HG02623 (cell line): ENCODE measurements at regions not wholly inside any gene's neighbourhood (a gene's known extent, or its start where the extent isn't known, plus 50 kb on each side); places are given as distances from the start of the nearest gene placed in this dataset.

Experiments used
- ATAC-seq: cut with Tn5 transposase; IDR thresholded peaks from one replicate; pipeline ENCODE4 v1.9.1; 2021; ENCODE audit warnings: moderate library complexity; ENCODE audit not compliant: unreplicated experiment

DNA sequence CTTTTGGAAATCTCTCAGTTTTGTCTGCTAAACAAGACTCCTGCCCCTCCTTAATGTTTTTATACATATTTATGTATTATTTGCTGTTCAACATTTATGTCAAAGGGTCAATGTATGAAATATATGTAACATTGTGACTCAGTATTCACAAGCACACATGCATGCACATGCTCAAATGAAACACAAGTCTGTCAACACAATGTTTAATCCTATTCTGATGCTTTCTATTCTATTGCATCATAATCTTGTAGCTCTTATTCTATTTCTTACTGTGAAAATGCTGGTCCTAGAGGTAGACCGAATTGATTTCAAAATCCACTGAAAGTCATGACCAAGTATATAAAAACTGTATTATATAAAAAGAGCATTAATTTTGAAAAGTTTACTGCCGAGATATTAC is 1463.3 kb downstream of the C4orf33 start:
- ATAC-seq, result no peak

- no peak for ATAC-seq
These were observed 1467.4 kb downstream of the C4orf33 start for GRCh38 chr4:130563185-130563888.

GRCh38 chr4:130563889-130564418 is 1468.0 kb downstream of the C4orf33 start:
- ATAC-seq, result no peak

GRCh38 chr4:130568746-130569145 is 1472.8 kb downstream of the C4orf33 start:
- ATAC-seq, result no peak

- ATAC-seq, result no peak
These were observed 1477.8 kb downstream of the C4orf33 start for GRCh38 chr4:130573742-130574141.

- no peak for ATAC-seq
These were observed 1478.3 kb downstream of the C4orf33 start for GRCh38 chr4:130574215-130574614.

GRCh38 chr4:130576218-130576617 is 1480.3 kb downstream of the C4orf33 start:
- ATAC-seq, result no peak

- ATAC-seq, result no peak
These were observed 1495.1 kb downstream of the C4orf33 start for GRCh38 chr4:130591091-130591490.

- ATAC-seq, result no peak
These were observed 1504.8 kb downstream of the C4orf33 start for GRCh38 chr4:130600706-130601105.

DNA sequence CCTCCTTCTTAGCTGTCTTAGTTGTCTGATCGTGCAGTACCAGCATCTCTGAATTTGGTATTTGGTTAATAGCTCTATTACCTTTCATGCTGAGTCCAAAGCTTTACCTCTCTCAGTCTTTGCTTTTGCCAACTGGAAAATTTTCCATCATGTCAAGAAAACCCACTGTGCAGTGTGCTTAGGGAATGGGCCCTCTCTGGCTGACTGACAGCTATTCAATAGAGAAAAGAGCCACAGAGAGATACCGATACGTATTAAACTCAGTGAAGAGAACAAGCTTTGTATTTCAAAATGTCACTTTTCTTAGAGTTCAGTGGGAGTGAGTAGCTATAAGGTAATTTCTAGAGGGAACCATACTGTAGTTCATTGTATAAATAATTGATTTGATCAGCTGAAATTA is 1507.1 kb downstream of the C4orf33 start:
- ATAC-seq, result no peak

GRCh38 chr4:130608121-130608520 is 1512.2 kb downstream of the C4orf33 start:
- no peak for ATAC-seq

DNA sequence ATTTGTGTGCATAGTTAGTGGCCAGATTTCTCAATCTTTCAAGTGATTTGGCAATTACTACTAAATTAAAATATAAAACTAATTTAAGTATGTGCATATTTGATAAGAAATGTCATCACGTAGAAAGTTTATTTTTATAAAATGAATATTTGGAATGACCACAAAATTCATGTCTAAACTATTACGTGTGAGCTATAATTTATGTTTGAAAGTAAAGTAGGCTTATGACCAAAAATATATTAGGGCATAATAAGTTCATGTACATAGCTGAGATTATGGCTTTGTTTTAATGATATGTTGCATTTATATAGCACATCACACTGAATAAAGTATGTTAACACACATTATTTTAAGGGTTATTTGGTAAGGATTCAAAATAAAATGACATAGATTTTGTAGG is 1532.6 kb downstream of the C4orf33 start:
- no peak for ATAC-seq

DNA sequence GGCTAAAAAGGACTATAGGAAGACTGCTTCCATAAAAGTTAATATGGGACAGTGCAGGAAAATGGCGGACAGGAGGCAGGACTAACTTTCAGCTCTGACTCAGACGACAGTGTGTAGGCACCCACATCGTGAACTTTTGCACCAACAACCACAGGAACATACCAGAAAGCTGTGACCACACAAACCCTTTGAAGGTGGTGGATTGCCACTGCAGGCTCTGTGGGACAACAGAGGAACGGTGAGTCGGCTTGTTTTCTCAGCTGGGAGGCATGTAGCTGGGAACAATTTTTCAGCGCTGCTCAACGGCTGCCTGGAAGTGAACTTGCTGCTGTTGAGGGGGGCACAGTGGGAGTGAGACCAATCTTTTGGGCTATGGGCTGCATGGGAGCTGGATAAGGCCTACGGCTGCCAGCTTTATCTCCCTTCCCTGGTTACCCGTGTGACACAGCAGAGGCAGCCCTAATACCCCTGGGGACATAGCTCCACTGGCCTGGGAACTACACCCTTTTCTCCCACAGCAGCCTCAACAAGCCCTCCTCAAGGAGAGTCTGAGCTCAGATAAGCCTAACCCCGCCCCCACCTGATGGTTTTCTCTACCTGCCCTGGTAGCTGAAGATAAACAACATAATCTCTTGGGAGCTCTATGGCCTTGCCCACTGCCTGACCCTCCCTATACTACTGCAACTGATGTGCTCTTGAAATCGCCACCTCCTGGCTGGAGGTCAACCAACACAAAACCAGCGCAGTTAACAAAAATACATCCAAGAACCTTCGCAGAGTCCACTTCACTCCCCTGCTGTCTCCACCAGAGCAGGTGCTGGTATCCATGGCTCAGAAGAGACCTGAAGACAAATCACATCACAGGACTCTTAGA is 1537.0 kb downstream of the C4orf33 start:
- no peak for ATAC-seq

DNA sequence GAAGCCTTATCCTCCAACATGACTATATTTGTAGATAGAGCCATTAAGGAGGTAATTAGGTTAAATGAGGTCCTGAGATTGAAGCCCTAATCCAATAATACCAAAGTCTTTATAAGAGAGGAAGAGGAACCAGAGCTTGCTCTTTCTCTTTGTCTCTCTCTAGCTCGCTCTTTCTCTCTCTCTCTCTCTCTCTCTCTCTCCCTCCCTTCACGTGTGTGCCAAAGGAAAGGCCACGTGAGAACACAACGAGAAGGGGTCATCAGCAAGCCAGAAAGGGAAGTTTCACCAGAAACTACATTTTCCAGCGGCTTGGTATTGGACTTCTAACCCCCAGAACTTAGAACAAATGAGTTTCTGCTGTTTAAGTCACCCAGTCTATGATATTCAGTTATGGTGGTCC is 1540.5 kb downstream of the C4orf33 start:
- no peak for ATAC-seq

DNA sequence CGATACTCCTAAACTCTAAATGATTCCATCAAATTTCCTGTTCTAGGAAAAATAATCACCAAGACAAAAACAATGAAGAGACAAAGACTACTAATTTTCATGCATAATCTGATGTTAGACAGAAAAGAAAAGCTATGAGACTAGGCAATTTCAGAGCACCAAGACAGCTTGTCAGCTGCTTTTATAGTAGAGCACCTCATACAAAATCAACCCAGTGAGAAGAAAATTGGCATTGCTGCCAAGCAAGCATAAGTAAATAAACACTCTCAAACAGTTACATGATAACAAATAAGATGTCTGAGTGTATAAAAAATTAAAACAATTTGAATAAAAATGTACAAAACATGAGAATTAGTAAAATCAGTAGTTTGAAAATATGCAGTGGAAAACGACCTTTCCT is 1544.6 kb downstream of the C4orf33 start:
- no peak for ATAC-seq

DNA sequence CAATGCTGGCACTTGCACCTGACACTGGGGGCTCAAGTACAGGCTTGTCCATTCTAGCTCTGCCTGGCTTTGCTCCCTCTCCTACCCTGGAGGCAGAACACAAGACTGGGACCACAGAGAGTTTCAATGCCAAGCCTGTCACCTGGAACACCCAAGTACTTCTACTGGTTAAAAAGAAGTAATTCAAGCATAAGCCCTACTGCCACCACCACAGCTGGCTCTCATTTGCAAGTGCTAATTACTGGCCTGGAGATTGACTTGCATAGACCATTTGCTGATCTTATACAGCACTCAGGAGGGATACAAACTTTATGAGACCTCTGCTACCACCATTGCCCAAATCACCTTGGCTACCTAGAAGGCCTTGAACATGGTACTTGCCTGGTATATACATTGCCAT is 1550.9 kb downstream of the C4orf33 start:
- no peak for ATAC-seq

- ATAC-seq, result no peak
These were observed 1552.6 kb downstream of the C4orf33 start for GRCh38 chr4:130648570-130648969.

- ATAC-seq, result no peak
These were observed 1557.9 kb downstream of the C4orf33 start for GRCh38 chr4:130653842-130654241.

GRCh38 chr4:130659320-130659719 is 1563.4 kb downstream of the C4orf33 start:
- no peak for ATAC-seq

DNA sequence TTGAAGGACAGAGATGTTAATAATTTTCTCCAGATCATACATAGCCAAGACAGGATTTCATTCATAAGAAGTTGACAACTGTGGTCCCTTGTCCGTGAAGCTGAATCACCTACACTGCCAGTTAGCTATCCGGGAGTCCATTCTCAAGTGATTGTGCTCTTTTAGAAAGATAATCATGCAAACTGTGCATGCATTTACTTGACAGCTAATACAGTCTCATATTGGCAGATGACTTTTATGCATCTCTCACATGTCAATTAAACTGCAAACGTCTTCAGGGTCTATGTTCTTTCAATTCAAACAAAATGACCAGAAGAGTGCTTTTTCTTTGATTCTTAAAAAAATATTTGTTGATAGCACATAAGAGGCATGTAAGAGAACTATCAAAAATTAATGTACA is 1572.9 kb downstream of the C4orf33 start:
- no peak for ATAC-seq

- ATAC-seq, result no peak
These were observed 1579.3 kb downstream of the C4orf33 start for GRCh38 chr4:130675266-130675665.

GRCh38 chr4:130689181-130689580 is 1593.2 kb downstream of the C4orf33 start:
- ATAC-seq, result no peak
